ENCODE measurements at regions not wholly inside any gene's neighbourhood (a gene's known extent, or its start where the extent isn't known, plus 50 kb on each side); places are given as distances from the start of the nearest gene placed in this dataset.

- Mint-ChIP-seq H3K9me3 (ENCODE audit: unreplicated experiment) (peaks cover 3% of the 10 kb centered on the region), H3K4me3 (ENCODE audit: unreplicated experiment) (no peak overlapping the region), H3K27me3 (ENCODE audit: unreplicated experiment) (peaks cover 2% of the 10 kb centered on the region), H3K4me1 (ENCODE audit: low read depth, unreplicated experiment) (no peaks in the 10 kb centered on the region), H3K36me3 (ENCODE audit: unreplicated experiment) (peaks cover 5% of the 10 kb centered on the region), H3K27ac (ENCODE audit: unreplicated experiment) (no peak overlapping the region)
- TF ChIP-seq, protein P1, sequence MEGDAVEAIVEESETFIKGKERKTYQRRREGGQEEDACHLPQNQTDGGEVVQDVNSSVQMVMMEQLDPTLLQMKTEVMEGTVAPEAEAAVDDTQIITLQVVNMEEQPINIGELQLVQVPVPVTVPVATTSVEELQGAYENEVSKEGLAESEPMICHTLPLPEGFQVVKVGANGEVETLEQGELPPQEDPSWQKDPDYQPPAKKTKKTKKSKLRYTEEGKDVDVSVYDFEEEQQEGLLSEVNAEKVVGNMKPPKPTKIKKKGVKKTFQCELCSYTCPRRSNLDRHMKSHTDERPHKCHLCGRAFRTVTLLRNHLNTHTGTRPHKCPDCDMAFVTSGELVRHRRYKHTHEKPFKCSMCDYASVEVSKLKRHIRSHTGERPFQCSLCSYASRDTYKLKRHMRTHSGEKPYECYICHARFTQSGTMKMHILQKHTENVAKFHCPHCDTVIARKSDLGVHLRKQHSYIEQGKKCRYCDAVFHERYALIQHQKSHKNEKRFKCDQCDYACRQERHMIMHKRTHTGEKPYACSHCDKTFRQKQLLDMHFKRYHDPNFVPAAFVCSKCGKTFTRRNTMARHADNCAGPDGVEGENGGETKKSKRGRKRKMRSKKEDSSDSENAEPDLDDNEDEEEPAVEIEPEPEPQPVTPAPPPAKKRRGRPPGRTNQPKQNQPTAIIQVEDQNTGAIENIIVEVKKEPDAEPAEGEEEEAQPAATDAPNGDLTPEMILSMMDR (IDR thresholded peaks at IDR 0.05; ENCODE audit: partially characterized antibody, unreplicated experiment) = no peak
- no peak for DNase-seq
Measured at GRCh38 chr20:55928266-55928665, 77.1 kb downstream of the CBLN4 start.

DNA sequence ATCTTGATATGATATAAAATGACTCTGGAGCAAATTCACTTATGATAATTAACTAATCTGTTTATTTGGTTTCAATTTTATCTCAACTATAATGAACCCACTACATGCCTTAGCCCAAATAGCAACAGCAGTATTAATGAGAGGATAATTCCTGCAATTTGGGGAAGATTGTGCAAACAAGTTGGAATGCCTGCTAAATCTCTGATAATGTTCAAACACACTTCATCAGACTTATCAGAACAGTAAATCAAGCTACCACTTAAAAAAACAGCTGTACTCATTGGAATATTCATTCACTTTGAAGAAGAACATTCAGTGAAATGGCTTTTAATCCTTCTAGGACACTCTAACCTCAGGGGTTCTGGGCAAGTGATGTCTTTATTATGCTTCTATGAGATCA is 85.4 kb downstream of the CBLN4 start:
- TF ChIP-seq, protein P1 (IDR thresholded peaks at IDR 0.05; ENCODE audit: partially characterized antibody, unreplicated experiment) = no peak
- peaks cover 11% of the 10 kb centered on the region for H3K9me3 Mint-ChIP-seq (ENCODE audit: unreplicated experiment)
- no peak overlapping the region for H3K4me3 Mint-ChIP-seq (ENCODE audit: unreplicated experiment)
- peaks cover 3% of the 10 kb centered on the region for H3K27me3 Mint-ChIP-seq (ENCODE audit: unreplicated experiment)
- no peak for DNase-seq
- H3K36me3 Mint-ChIP-seq (ENCODE audit: unreplicated experiment) = peaks cover 5% of the 10 kb centered on the region
- H3K4me1 Mint-ChIP-seq (ENCODE audit: low read depth, unreplicated experiment) = no peaks in the 10 kb centered on the region
- no peak overlapping the region for H3K27ac Mint-ChIP-seq (ENCODE audit: unreplicated experiment)

DNA sequence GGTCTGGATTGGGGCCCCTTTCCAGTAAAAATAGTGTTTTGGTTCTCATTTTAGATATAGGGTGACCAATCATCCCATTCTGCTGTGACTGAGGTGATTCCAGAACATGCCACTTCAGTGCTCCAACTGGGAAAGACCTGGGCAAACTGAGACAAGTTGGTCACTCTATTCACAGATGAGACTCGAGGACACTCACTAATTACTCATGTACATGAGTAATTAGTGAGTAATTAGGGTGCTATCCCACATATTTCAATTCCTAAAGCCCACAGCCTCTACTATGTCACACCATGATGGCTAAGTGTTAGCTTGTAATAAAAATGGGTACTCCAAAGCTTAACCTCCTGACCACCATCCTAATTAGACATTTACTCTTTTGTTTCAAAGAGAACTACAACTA is 86.0 kb downstream of the CBLN4 start:
- TF ChIP-seq, protein P1 (IDR thresholded peaks at IDR 0.05; ENCODE audit: partially characterized antibody, unreplicated experiment) = no peak
- Mint-ChIP-seq H3K36me3 (ENCODE audit: unreplicated experiment) (peaks cover 5% of the 10 kb centered on the region), H3K27ac (ENCODE audit: unreplicated experiment) (no peak overlapping the region), H3K9me3 (ENCODE audit: unreplicated experiment) (peaks cover 11% of the 10 kb centered on the region), H3K4me3 (ENCODE audit: unreplicated experiment) (no peak overlapping the region), H3K4me1 (ENCODE audit: low read depth, unreplicated experiment) (no peaks in the 10 kb centered on the region), H3K27me3 (ENCODE audit: unreplicated experiment) (peaks cover 2% of the 10 kb centered on the region)
- DNase-seq = no peak

GRCh38 chr20:55918471-55918870 is 86.8 kb downstream of the CBLN4 start:
- Mint-ChIP-seq H3K9me3 (ENCODE audit: unreplicated experiment) (peaks cover 11% of the 10 kb centered on the region), H3K4me1 (ENCODE audit: low read depth, unreplicated experiment) (no peaks in the 10 kb centered on the region), H3K4me3 (ENCODE audit: unreplicated experiment) (no peak overlapping the region), H3K27ac (ENCODE audit: unreplicated experiment) (no peak overlapping the region), H3K27me3 (ENCODE audit: unreplicated experiment) (peaks cover 2% of the 10 kb centered on the region), H3K36me3 (ENCODE audit: unreplicated experiment) (peaks cover 5% of the 10 kb centered on the region)
- TF ChIP-seq, protein P1 (IDR thresholded peaks at IDR 0.05; ENCODE audit: partially characterized antibody, unreplicated experiment) = no peak
- no peak for DNase-seq

DNA sequence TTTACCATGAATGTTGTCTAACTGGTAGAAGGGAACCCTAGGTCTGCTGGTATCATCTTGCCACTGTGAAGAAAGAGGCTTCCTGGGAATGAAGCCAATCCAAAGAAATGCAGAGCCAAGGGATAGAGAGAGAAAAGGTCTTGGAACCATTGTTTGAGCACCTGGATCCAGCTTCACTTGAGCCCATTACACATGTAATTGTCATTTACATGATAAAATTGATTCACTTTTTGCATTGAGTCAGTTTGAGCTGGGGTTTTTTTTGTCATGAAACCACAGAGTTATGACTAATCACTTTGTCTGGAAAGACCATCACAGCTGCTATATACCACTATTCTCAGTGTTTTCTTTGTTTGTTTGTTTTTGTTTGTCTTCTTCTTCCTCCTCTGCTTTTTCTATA is 112.3 kb downstream of the CBLN4 start:
- peaks cover 2% of the 10 kb centered on the region for H3K9me3 Mint-ChIP-seq (ENCODE audit: unreplicated experiment)

More for the DNA sequence above, 112.3 kb downstream of the CBLN4 start:
- Mint-ChIP-seq H3K27me3 (ENCODE audit: unreplicated experiment) (no peaks in the 10 kb centered on the region), H3K4me1 (ENCODE audit: low read depth, unreplicated experiment) (no peaks in the 10 kb centered on the region), H3K27ac (ENCODE audit: unreplicated experiment) (no peak overlapping the region), H3K36me3 (ENCODE audit: unreplicated experiment) (peaks cover 5% of the 10 kb centered on the region), H3K4me3 (ENCODE audit: unreplicated experiment) (no peak overlapping the region)
- no peak for DNase-seq
- TF ChIP-seq, protein P1 (IDR thresholded peaks at IDR 0.05; ENCODE audit: partially characterized antibody, unreplicated experiment) = no peak

Data from glutamatergic neuron (in vitro differentiated cells).